ENCODE measurements at regions not wholly inside any gene's neighbourhood (a gene's known extent, or its start where the extent isn't known, plus 50 kb on each side); places are given as distances from the start of the nearest gene placed in this dataset.
"Not testable (repeated sequence)": the region's sequence is repeated elsewhere in the genome, so short reads cannot be mapped to it uniquely, and the experiment has no call there.

DNA sequence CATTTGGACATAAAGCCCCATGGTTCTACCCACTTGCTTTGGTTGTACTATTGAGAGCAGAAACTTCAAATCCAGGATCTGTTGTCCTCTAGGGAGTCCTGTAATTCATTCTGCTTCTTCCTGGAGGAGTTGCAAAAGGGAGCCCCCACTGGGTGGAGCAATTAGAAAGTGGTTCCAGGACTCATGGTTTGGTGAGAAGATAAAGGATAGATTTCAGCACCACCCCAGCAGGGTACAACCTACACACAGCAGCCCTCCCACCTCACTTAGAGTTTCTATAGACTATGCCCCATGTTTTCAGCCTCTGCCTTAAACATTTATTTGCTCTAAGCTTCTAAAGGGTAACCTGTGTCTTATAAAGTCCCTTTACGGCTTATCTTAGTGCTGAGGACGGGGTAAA lies 112.6 kb upstream of the ARRDC3 start:
- DNase-seq: no peak

DNA sequence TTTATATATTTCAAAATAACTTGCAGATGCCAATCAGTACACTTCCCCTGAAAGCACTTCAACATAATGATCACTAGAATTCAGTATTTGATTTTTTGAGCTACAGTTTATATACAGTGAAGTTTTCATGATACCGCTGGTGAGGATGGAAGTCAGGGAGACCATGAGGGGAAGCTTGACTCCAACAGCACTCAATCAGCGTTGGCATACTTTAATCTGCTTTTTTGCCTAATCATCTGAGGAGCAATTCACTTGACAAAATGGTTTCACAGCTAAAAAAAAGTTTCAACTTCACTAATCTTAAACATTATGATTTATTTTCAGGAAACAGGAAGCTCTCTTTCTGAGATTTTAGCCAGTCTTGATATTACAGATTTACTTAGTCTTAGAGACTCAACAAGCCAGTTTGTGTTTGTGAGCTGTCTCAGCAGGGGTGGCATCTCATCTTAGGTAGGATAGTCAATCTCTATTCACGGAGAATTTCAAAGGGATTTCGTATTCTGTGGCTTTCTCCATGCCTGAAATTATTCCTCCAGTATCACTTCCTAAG lies 111.4 kb upstream of the ARRDC3 start:
- no peak for DNase-seq

DNA sequence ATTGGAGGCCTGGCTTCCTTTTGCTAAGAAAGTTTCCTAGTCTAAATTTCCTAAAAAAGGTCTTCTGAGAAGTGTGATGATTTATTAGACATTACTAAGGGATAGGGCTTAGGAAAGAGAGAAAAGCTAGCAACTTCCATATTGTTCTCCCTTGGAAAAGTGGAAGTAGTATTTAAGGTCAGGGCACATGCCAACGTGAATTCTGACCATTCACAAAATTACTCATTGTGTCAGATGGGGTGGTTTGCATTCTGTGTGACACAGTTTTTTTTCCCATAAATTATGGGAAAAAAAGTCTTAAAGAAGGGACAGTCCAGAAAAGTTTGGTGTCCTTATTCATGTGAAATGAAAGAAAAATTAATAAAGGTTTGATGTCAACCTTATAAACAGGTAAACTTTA lies 110.0 kb upstream of the ARRDC3 start:
- no peak for DNase-seq

DNA sequence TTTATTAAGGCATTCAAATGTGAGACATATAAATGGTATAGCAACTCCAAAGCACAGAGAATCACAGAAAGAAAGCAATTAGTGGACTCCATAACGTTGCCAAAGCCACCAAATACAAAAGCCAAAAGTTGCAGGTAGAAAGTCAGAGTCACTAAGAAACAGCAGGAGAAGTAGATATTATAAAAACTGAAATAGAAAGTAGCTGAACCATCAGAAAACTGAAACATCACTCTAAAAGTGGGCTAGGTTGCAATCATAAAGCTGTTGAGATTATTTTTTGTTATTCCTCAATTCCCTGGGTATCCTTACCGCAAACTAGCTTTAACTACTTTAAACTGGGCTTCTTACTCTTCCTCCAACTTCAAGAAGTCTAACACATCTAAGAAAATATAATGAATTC lies 108.1 kb upstream of the ARRDC3 start:
- DNase-seq: no peak

DNA sequence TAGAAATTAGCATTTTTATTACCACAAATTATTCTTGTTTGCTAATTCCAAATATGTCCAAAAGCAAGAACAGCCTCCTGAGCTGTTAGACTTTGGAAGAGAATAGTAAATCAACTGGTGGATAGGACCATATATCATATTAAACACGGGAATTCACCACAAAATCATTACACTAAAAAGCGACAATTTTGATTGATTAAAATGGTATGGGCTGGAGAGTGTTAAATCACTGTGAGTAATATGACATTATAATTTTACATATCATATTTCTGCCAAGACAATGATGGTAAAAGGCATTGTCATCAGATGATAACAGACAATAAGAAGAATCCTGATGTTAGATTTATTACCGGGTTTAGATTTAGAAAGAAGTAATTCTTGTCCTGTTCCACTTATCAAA lies 107.2 kb upstream of the ARRDC3 start:
- no peak for DNase-seq

DNA sequence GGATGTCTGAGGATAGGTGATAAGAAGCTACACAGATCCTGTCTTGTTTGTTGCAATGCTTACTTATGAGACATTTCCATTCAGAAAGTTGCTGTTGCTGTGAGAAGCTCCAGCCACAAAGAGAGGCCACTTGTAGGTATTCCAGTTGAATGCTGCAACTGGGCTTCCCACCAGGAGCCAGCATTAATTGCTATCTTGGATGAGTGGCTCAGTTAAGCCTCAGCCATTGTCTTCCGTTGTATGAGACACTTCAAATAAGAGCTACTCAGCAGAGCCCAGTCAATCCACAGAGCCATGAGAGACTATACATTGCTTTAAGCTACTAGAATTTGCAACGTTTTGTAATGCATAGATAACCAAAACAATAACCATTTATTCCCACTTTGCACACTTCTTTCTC lies 104.3 kb upstream of the ARRDC3 start:
- DNase-seq: no peak

DNA sequence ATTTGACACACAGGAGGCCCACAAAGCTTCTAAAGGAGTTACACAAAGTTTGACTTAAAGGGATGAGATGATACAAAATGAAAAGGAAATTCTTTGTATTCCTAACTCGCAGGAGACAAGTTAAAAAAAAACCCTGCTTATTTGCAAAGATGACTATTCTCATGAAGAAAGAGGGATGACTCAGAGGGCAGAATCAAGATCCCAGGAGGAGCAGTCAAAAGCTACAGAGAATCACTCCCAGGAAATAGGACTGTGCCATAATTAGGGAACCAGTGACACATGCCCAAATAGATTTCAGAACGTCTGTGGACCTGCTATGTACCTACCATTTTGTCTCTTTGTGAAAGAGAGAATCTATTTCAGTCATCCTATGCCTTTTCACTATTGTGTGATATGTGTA lies 103.5 kb upstream of the ARRDC3 start:
- DNase-seq: no peak

DNA sequence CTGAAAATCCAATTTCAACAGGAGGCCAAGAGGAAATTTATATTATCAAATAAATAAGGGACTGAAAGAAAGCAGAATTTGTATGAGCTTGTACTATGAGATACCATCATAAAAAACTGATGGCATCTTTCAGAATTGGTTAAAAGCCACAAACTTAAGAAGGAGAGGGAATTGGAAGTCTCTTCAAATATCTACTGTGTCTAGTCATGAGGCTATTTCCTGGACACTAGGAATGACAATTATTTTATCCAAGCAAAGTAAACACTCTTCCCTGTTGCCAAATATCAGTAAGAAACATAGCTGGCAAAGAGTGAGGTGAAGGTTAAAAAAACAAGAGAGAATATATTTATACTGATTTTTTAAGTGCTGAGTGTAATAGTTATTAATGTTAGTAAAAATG lies 101.5 kb upstream of the ARRDC3 start:
- DNase-seq: no peak

DNA sequence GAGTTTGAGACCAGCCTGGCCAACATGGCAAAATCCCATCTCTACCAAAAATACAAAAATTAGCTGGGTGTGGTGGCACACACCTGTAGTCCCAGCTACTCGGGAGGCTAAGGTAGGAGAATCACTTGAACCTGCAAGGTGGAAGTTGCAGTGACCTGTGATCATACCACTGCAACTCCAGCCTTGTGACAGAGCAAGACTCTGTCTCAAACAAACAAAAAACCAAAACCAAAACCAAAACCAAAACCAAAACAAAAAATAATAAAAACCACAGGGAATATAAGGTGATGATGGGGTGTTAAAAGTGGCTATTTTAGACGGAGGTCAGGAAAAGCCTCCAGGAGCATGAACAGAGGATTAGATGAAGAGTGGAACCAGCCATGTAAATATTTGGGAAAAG lies 96.3 kb upstream of the ARRDC3 start:
- not testable (repeated sequence) for DNase-seq

DNA sequence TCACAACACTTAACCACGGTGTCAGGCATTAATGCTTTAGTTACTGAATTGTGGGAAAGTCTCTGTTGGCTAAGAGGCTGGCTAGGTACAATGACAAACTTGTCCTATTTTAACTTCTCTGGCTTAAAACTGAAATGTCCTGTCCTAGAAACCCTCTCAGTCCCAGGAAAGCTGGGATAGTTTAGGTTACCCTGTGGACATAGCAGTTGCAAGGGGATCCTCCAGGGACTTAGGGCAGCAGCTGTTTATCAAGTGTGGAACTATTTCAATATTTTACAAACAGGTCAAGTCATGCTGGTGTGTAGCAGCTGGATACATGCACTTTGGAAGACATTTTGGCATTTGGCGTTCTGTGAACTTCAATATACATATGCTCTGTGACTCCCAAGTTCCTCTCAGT lies 95.0 kb upstream of the ARRDC3 start:
- DNase-seq: no peak

DNA sequence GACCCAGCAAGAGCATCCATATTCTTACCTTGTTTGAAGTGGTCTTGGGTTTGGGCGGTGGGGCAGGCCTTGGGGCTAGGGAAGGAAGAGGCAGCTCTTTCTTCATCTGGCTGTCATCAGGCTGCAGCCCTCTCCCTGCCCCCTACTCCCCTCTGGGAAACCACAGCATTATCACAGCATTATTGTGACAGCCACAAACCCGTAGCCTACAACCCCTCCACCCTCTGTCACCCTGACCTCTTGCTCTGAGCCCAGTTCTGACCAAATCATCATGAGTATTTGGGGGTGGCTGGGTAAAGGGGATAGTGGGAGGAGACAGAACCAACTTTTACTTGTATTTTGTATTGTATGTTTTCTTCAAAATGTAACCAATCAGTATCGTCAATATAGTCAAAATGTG lies 94.3 kb upstream of the ARRDC3 start:
- no peak for DNase-seq

DNA sequence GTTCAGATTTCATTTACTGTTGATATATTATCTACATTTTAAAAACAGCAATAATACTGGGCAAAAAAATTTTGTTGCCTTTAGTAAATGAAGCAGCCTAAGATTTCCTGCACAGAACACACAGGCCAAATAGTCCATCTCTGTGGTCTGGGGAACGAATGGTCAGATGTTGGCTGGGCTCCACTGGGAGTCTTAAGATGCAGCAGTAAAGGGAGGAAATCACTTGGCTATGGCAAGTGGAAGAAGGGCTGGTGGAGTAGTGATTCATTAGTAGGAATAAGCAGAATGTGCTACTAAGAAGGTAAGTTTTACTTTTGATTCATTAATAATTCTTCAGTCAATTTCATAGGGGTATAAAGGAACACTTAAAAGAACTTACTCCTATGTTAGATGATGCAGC lies 91.1 kb upstream of the ARRDC3 start:
- no peak for DNase-seq

DNA sequence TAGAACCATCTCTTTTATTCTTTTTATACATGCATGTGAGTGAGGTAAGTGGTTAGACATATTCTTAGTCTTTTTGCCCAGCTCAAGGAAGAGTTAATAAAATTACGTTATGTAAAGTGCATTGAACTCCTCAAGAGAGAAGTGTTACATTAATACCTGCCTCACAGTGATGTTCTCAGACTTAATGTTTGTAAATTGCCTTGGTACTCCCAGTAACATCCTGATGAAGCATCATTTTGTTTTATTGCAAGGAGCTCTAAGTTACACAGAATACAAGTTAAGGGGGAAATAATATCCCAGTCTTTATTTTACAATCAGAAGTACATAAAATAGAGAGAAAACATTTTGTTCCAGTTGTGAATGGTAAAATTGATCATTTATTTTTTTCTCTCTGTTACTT lies 89.5 kb upstream of the ARRDC3 start:
- DNase-seq: no peak

DNA sequence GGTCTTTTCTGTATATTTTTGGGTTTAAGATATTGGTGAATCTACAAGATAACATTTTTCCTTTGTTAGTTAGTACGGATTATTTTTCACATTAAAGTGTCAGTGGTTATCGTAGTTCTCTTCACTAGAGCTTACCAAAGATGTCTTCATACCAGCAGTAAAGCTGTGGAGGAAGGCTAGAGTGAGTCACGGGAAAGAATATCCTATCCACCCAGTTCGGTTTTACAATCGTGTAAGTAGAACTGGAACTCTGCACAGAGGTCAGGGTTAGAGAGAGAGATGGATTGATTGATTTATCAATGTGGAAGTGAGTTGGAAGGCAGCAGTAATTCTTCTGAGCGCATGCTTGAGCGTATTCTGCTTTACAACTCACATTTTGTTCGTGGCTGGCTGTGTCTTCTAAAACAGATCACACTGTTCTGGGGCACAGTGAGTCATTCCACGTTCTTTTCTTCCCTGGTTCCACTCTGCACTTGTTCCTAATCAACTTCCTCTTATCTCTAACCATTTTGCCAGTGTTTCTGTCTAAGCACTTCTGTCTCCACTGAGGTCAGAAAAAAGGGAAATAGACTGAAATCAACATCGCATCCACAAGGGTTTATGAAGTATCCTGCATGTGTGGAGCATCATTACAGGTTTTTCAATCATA lies 86.5 kb upstream of the ARRDC3 start:
- no peak for DNase-seq

DNA sequence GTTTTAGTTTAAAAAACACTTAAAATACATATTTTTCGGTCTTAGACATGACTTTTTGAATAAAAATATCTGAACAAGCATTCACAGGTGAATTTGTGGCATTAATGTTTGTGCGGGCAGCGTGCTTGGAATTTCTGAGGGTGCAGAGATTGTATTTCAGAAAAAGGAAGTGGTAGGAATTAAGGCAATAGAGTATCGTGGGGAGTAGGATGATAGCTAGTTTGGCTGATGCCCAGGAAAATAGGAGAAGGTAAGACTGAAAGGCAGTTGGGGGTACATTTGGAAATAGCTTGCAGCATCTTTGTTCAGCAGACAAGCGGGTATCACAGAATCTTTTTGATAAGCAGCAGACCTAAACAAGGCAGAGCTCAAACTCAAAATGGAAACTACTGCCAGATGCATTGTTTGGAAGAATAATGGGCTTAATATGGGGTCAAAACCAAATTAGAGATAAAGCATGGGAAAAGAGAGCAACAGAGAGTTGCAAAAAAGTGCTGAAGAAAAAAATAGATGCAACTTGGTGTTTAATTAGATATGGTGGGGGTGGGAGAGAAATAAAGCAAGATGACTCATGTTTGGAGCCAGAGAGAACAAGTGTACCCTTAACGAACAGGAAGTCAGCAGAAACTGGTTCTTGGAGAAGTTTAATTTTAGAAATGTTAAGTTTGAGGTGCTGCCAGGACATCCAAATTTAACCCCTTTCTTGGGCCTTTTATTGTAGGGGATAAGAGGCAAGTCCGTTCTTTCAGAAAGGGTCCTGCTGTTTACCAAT lies 85.7 kb upstream of the ARRDC3 start:
- DNase-seq: no peak

DNA sequence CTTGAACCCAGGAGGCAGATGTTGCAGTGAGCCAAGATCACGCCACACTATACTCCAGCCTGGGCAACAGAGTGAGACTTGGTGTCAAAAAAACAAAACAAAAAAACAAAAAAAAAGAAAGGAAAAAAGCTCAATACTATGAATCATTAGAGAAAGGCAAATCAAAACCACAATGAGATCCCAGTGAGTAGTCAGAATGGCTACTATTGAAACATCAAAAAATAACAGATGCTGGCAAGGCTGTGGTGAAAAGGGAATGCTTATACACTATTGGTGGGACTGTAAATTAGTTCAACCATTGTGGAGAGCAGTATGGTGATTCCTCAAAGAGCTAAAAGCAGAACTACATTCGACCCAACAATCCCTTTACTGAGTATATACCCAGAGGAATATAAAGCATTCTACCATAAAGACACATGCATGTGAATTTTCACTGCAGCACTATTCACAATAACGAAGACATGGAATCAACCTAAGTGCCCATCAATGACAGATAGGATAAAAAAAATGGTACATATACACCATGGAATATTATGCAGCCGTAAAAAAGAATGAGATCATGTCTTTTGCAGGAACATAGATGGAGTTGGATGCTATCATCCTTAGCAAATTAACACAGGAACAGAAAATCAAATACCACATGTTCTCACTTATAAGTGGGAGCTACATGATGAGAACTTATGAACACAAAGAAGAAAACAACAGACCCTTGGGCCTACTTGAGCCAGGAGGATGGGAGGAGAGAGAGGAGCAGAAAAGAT lies 81.9 kb upstream of the ARRDC3 start:
- DNase-seq: no peak

DNA sequence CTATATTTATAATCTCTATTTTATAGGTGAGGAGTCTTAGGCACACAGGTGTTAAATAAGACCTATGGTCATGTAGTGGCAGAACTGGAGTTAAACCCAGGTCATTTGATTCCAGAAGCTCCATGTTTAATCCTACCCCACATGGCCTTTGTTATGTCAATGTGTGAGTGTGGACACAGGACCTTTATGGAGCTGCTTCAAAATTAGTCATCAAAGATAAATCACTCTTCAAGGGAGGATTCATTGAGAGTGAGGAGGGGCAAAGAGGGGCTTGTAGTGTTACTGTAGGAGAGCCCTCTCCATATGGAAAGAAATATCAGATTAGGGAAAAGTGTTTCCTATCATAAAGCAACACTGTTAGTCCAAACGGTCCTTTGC lies 74.6 kb upstream of the ARRDC3 start:
- DNase-seq: no peak

DNA sequence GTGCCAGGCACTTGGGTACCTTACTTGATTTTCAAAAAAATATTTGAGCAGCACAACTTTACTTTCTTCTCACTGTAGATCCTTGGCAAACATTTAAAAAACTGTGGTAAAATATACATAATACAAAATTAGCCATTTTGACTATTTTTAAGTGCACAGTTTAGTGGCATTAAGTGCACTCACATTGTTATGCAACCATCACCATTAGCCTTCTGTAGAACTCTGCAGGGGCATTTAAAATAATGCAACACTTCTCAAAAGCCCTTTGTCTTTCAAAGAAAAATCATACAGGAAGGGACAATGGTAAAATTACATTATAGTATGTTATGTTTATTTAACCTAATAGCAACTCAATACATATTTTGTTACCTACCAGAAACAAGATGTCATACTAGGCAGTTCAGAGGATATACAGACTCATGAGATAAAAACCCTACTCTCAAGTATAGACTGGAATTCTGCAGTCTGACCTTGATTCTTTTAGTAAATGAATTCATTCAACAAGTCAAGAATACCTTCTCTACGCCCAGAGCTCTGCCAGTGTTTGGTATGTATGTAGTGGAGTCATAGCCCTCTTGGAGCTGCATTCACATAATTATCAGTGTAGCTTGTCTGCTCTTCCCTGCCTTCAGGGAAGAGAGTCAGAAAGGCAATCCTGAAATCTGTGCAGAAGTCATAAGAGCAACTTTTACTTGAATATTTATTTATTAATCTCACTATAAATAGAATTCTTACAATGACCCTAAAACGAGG lies 74.0 kb upstream of the ARRDC3 start:
- no peak for DNase-seq

DNA sequence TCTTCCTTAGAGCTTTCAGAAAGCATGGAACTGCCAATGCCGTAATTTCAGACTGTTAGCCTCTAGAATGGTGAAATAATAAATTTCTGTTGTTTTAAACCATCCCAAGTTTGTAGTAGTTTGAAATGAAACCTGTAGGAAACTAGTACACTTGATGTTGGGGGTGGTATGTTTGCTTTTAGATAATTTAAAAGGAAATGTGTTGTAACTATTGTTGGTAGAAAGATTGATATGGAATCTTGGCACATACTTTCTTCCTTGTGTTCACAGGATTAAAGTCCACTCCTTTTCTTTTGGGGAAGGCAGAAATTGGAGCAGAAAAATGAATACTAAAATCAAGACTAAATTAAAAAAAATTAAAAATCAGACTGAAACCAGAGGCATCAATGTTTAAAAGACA lies 66.0 kb upstream of the ARRDC3 start:
- DNase-seq: no peak

DNA sequence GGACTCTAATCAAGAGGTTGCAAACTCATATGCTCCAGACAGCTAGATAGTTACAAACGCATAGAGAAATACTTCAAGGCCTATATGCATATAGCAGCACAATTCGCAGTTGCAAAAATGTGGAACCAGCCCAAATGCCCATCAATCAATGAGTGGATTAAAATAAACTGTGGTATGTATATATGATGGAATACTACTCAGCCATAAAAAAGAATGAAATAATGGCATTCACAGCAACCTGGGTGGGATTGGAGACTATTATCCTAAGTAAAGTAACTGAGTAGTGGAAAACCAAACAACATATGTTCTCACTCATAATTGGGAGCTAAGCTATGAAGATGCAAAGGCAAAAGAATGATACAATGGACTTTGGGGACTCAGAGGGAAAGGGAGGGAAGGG lies 65.0 kb upstream of the ARRDC3 start:
- not testable (repeated sequence) for DNase-seq

DNA sequence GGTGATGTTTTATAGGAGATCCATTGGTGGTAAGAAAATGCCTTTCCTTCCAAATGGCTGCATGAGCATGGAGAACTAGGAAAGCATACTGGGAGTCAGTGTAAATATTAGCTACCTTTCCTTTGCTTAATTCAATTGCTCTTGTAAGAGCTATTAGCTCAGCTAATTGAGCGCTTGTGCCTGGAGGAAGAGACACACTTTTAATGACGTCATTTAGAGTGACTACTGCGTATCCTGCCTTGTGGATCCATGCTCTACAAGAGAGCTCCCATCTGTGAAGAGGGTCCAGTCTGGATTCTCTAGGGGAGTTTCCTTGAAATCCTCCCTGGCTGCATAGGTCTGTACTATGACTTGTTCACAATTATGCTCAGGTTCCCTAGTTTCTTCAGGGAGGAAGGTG lies 63.8 kb upstream of the ARRDC3 start:
- not testable (repeated sequence) for DNase-seq

DNA sequence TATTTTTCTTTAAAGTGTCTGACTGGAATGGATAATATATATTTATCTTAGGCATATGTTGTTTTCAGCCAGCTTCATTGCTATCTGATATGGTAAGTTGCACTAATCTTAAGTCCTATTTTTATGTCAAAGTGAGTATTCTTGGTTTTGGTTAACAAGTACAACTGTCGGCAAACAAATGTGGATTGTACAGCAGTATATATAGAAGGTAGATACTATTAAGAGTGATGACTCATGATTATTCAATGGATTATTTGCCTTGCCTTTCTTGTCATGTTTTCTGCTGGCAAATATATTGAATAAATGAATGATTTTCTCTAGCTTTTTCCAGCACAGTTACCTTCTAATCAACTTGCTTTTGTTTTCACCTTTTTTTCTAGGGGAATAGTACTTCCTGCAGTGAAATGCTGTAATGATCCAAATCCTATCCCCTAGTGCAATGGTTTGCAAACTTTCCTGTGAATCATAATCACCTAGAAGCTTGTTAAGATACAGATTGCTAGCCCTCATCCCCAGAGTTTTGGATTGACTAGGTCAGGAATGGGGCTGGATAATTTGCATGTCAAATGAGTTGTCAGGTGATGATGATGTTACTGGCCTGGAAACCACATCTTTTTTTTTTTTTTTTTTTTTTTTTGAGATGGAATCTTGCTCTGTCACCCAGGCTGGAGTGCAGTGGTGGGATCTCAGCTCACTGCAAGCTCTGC lies 60.8 kb upstream of the ARRDC3 start:
- DNase-seq: no peak

DNA sequence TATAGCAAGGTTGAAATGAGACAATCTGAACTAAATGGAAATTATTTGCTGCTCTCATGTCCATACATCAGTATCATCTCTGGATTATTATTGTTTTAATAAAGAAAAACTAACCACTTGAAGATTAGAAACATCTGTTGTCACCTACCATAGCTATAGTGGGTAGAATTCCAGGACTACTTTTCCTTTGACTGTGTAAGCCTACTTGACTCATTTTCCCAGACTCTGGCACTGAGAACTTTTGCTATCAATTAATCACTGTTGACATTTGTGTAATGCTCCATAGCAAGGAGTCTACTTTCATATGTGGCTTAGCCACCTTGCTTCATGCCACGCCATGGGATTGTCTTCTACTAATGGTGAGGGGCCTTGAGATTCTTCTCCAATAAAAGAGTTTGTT lies 59.9 kb upstream of the ARRDC3 start:
- no peak for DNase-seq
